ENCODE measurements at regions not wholly inside any gene's neighbourhood (a gene's known extent, or its start where the extent isn't known, plus 50 kb on each side); places are given as distances from the start of the nearest gene placed in this dataset.

DNA sequence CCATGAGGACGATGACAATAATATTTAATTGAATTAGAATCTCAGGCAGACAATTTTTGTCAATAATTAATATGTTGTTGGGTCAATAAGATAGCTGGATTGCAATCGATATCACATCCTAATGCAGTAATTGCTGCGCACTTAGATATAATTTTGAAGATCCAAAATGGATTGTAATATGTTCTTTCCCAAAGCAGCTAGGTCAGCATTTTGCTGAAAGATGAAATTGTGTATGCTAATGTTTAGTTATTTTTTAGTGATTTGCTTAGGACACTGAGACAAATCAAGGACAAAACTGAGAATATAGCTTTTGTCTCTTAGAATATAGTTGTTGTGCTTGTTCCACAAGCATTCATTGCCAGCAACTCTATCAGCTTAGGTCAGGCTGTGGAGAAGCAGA, 389.9 kb downstream of the MTRR start:
- Mint-ChIP-seq H3K4me3 (no peak overlapping the region), H3K27me3 (ENCODE audit: insufficient read depth, low read depth) (no peaks in the 10 kb centered on the region), H3K27ac (no peak overlapping the region), H3K36me3 (no peaks in the 10 kb centered on the region), H3K9me3 (no peaks in the 10 kb centered on the region), H3K4me1 (no peaks in the 10 kb centered on the region)
- H3K36me3 ChIP-seq: no peaks in the 10 kb centered on the region
- H3F3A ChIP-seq (ENCODE audit: low read depth): no peaks in the 10 kb centered on the region
- no peaks in the 10 kb centered on the region for H3K9me3 ChIP-seq (ENCODE audit: low read depth)
- H2AFZ ChIP-seq (replicated peaks): no peak overlapping the region
- no peak overlapping the region for H3K27ac ChIP-seq
- no peak for DNase-seq (ENCODE audit: low spot score)
- no peaks in the 10 kb centered on the region for H3K79me2 ChIP-seq (ENCODE audit: low read depth)
- H3K9ac ChIP-seq: no peak overlapping the region
- no peaks in the 10 kb centered on the region for H3K27me3 ChIP-seq
- no peaks in the 10 kb centered on the region for H4K20me1 ChIP-seq (ENCODE audit: low read depth)
- no peak overlapping the region for H3K4me3 ChIP-seq
- H3K4me2 ChIP-seq: no peak overlapping the region
- TF ChIP-seq EZH2 (IDR thresholded peaks at IDR 0.05) (no peak), EZH2phosphoT487 (IDR thresholded peaks at IDR 0.05) (no peak)
- TF ChIP-seq, protein P1, sequence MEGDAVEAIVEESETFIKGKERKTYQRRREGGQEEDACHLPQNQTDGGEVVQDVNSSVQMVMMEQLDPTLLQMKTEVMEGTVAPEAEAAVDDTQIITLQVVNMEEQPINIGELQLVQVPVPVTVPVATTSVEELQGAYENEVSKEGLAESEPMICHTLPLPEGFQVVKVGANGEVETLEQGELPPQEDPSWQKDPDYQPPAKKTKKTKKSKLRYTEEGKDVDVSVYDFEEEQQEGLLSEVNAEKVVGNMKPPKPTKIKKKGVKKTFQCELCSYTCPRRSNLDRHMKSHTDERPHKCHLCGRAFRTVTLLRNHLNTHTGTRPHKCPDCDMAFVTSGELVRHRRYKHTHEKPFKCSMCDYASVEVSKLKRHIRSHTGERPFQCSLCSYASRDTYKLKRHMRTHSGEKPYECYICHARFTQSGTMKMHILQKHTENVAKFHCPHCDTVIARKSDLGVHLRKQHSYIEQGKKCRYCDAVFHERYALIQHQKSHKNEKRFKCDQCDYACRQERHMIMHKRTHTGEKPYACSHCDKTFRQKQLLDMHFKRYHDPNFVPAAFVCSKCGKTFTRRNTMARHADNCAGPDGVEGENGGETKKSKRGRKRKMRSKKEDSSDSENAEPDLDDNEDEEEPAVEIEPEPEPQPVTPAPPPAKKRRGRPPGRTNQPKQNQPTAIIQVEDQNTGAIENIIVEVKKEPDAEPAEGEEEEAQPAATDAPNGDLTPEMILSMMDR (IDR thresholded peaks at IDR 0.05): no peak
- H3K4me1 ChIP-seq: no peaks in the 10 kb centered on the region

DNA sequence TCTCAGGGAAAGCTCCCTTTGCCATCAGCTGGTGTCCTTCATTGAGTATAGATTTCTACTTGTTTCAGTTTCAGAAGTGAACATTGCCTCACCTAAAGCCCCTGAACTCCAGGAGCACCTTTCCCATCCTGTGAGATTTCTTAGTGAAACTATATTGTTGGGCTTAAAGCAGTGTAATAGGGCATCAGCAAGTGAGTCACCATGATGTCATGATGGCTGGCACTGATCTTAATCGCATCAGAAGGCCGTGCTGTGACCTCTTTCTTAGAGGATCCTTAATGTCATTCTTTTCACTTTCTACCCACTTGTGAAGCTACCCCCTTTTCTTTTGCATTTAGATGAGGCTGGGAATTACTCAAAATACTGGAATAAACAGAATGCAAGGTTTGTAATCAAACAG, 401.3 kb downstream of the MTRR start:
- no peaks in the 10 kb centered on the region for H3K79me2 ChIP-seq (ENCODE audit: low read depth)
- no peak overlapping the region for H3K9ac ChIP-seq
- H3K27ac ChIP-seq: no peak overlapping the region
- no peaks in the 10 kb centered on the region for H3K4me1 ChIP-seq
- no peak overlapping the region for H3K27ac Mint-ChIP-seq
- H3K36me3 Mint-ChIP-seq: no peaks in the 10 kb centered on the region
- H3K9me3 ChIP-seq (ENCODE audit: low read depth): no peaks in the 10 kb centered on the region
- TF ChIP-seq, protein P1 (IDR thresholded peaks at IDR 0.05): no peak
- no peak for TF ChIP-seq EZH2 (IDR thresholded peaks at IDR 0.05)
- no peak for TF ChIP-seq EZH2phosphoT487 (IDR thresholded peaks at IDR 0.05)
- no peak overlapping the region for H3K4me3 Mint-ChIP-seq
- no peaks in the 10 kb centered on the region for H3F3A ChIP-seq (ENCODE audit: low read depth)
- H3K9me3 Mint-ChIP-seq: peaks cover 3% of the 10 kb centered on the region
- no peak for DNase-seq (ENCODE audit: low spot score)
- no peak overlapping the region for H3K4me3 ChIP-seq
- H3K27me3 ChIP-seq: no peaks in the 10 kb centered on the region
- no peaks in the 10 kb centered on the region for H3K27me3 Mint-ChIP-seq (ENCODE audit: insufficient read depth, low read depth)
- no peaks in the 10 kb centered on the region for H3K36me3 ChIP-seq
- H3K4me1 Mint-ChIP-seq: no peaks in the 10 kb centered on the region
- no peaks in the 10 kb centered on the region for H4K20me1 ChIP-seq (ENCODE audit: low read depth)
- no peak overlapping the region for H3K4me2 ChIP-seq
- H2AFZ ChIP-seq (replicated peaks): no peak overlapping the region

DNA sequence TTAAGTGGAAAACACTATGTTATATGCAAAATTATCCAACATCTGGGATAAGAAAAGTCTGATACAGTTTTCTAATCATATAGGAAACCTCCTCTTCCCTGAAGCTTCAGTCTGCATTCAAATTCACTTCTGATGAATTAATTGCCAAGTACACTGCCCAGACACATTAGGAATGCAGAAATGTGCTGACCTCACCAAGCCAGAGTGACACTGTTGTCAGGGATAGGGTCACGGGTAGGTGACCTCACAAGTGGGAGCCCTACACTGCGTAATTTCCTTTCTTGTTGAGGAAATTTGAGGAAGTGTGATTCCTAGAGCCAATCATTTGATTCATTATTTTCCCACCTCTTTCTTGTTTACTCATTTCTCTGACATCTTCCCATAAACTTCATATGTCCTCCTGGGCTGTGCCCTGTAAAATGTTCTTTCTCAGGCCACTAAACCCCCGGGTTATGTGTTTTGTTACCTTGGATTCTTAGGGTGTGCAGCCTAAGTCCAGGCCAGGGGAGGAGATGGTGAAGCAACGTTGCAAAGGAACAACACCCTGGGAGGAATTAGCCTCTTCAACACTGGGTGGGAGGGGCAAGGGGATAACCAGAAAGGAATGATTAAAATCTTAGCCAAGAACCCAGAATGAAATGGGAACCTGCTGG, 411.9 kb downstream of the MTRR start:
- TF ChIP-seq EZH2phosphoT487 (IDR thresholded peaks at IDR 0.05) (no peak), EZH2 (IDR thresholded peaks at IDR 0.05) (no peak)
- TF ChIP-seq, protein P1 (IDR thresholded peaks at IDR 0.05): no peak
- no peak overlapping the region for H3K4me3 Mint-ChIP-seq
- no peaks in the 10 kb centered on the region for H3K9me3 Mint-ChIP-seq

More for the DNA sequence above, 411.9 kb downstream of the MTRR start:
- Histone ChIP-seq H4K20me1 (ENCODE audit: low read depth) (no peaks in the 10 kb centered on the region), H3K36me3 (no peaks in the 10 kb centered on the region), H3K4me2 (no peak overlapping the region), H3F3A (ENCODE audit: low read depth) (no peaks in the 10 kb centered on the region), H3K9ac (no peak overlapping the region), H3K27ac (no peak overlapping the region), H3K4me3 (no peak overlapping the region), H3K27me3 (no peaks in the 10 kb centered on the region), H2AFZ (replicated peaks) (no peak overlapping the region), H3K9me3 (ENCODE audit: low read depth) (no peaks in the 10 kb centered on the region), H3K79me2 (ENCODE audit: low read depth) (no peaks in the 10 kb centered on the region), H3K4me1 (no peaks in the 10 kb centered on the region)
- Mint-ChIP-seq H3K4me1 (peaks cover 6% of the 10 kb centered on the region), H3K27ac (no peak overlapping the region), H3K27me3 (ENCODE audit: insufficient read depth, low read depth) (peaks cover 2% of the 10 kb centered on the region), H3K36me3 (no peaks in the 10 kb centered on the region)
- DNase-seq (ENCODE audit: low spot score): no peak
